Astrocyte of the spinal cord (primary cell): ENCODE measurements at regions not wholly inside any gene's neighbourhood (a gene's known extent, or its start where the extent isn't known, plus 50 kb on each side); places are given as distances from the start of the nearest gene placed in this dataset.

ENCODE experiments used
- DNase-seq: peaks from one replicate; pipeline ENCODE4 v3.0.0; 2011; ENCODE audit warnings: low read depth, low spot score
- H3K4me3 ChIP-seq: 2 replicates; pipeline ENCODE4 v1.5.1; 2011; ENCODE audit warnings: low read depth, mild to moderate bottlenecking, low read length, moderate library complexity
- CTCF ChIP-seq: IDR thresholded peaks from 2 replicates; pipeline ENCODE4 v1.5.1; 2012; ENCODE audit warnings: low read depth, mild to moderate bottlenecking, low read length, inconsistent platforms
- in situ Hi-C: cut with HindIII; loops from 2 replicates; pipeline ENCODE4 v1.10.0; 2017; ENCODE audit warnings: low sequenced_read_pairs

- no peak for TF ChIP-seq CTCF
- in situ Hi-C loops = no loop called here
- H3K4me3 ChIP-seq = no peak overlapping the region
- DNase-seq = no peak
Measured at GRCh38 chr3:64761729-64762128, 73.9 kb upstream of the ADAMTS9 start.

GRCh38 chr3:64760258-64760657 is 72.5 kb upstream of the ADAMTS9 start:
- no peak for TF ChIP-seq CTCF
- in situ Hi-C loops = no loop called here
- no peak overlapping the region for H3K4me3 ChIP-seq
- no peak for DNase-seq

GRCh38 chr3:64759811-64760210 is 72.0 kb upstream of the ADAMTS9 start:
- TF ChIP-seq CTCF = no peak
- no peak for DNase-seq
- in situ Hi-C loops = no loop called here
- no peak overlapping the region for H3K4me3 ChIP-seq

DNA sequence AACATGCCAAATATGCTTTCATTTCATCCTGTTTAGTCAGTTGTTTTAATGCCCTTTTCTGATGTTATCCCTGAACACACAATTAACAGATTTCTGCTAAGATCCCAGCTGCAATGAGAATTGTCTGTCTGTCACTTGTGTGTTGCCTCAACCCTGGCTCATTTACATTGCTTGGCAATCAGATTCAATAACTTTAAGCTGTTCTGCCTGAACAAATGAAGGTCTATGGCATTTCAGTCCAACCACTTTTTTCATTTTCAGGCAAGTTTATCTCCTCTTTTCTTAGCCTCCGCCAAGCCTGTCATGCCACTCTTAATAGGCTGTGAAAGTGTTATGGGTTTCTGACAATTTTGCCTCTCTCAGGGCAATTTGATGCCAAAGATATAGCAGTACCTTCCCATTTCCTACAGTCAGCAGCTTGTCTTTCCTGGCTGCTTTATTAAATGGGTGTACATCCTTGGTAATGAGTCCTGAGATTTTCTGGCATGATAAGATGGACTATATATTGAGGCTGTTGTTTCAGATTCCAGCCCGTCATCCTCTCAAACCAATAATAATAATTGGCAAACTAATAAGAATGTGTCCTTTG is 68.7 kb upstream of the ADAMTS9 start:
- no peak for DNase-seq
- no peak overlapping the region for H3K4me3 ChIP-seq
- no peak for TF ChIP-seq CTCF
- in situ Hi-C loops = no loop called here

GRCh38 chr3:64748244-64748904 is 60.6 kb upstream of the ADAMTS9 start:
- no peak overlapping the region for H3K4me3 ChIP-seq
- in situ Hi-C loops = no loop called here
- DNase-seq = peak; percentile 8
- TF ChIP-seq CTCF = no peak

GRCh38 chr3:64747679-64748078 is 59.9 kb upstream of the ADAMTS9 start:
- in situ Hi-C loops = no loop called here
- DNase-seq = no peak
- TF ChIP-seq CTCF = no peak
- no peak overlapping the region for H3K4me3 ChIP-seq
